GM23338 (cell line): ENCODE measurements at regions not wholly inside any gene's neighbourhood (a gene's known extent, or its start where the extent isn't known, plus 50 kb on each side); places are given as distances from the start of the nearest gene placed in this dataset.

ENCODE experiments used
- ATAC-seq: fragments of 200-7000 bp; cut with Tn5 transposase; 3 replicates; pipeline ENCODE4 v1.9.1; 2020
- DNase-seq: peaks from one replicate; pipeline ENCODE4 v3.0.0-alpha.2; 2015; ENCODE audit warnings: low spot score
- H2AFZ ChIP-seq: fragments of 200-600 bp; sonication (generic); 2 replicates; pipeline ENCODE4 v1.8.0; 2016; ENCODE audit warnings: antibody characterized with exemption, mild to moderate bottlenecking, moderate library complexity
- H3F3A ChIP-seq: fragments of 200-600 bp; sonication (generic); replicated peaks from 2 replicates; pipeline ENCODE4 v1.8.0; 2017; ENCODE audit warnings: antibody characterized with exemption, mixed run types, low read depth
- H3K27ac ChIP-seq: fragments of 200-600 bp; sonication (generic); 2 replicates; pipeline ENCODE4 v1.6.1; 2016; ENCODE audit warnings: low read depth
- H3K27me3 ChIP-seq: fragments of 200-600 bp; sonication (generic); 2 replicates; pipeline ENCODE4 v1.8.0; 2016; ENCODE audit warnings: mild to moderate bottlenecking, mixed run types, moderate library complexity; ENCODE audit not compliant: insufficient read depth
- H3K36me3 ChIP-seq: fragments of 200-600 bp; sonication (generic); 2 replicates; pipeline ENCODE4 v1.8.0; 2016; ENCODE audit warnings: mild to moderate bottlenecking; ENCODE audit not compliant: insufficient read depth
- H3K4me1 ChIP-seq: fragments of 200-600 bp; sonication (generic); 2 replicates; pipeline ENCODE4 v1.8.0; 2016; ENCODE audit warnings: mild to moderate bottlenecking, moderate library complexity; ENCODE audit not compliant: insufficient read depth
- H3K4me2 ChIP-seq: fragments of 200-600 bp; sonication (generic); 2 replicates; pipeline ENCODE4 v1.7.1; 2017; ENCODE audit warnings: mixed run types
- H3K4me3 ChIP-seq: fragments of 200-600 bp; sonication (generic); 2 replicates; pipeline ENCODE4 v1.6.1; 2016; ENCODE audit warnings: mixed run types
- H3K79me2 ChIP-seq: fragments of 200-600 bp; sonication (generic); replicated peaks from 2 replicates; pipeline ENCODE4 v1.8.0; 2017; ENCODE audit warnings: mild to moderate bottlenecking; ENCODE audit not compliant: insufficient read depth
- H3K9me2 ChIP-seq: fragments of 200-600 bp; sonication (generic); 2 replicates; pipeline ENCODE4 v1.8.0; 2017; ENCODE audit not compliant: insufficient read depth
- H4K20me1 ChIP-seq: fragments of 200-600 bp; sonication (generic); replicated peaks from 2 replicates; pipeline ENCODE4 v1.8.0; 2017; ENCODE audit warnings: mild to moderate bottlenecking; ENCODE audit not compliant: insufficient read depth
- H3K27ac Mint-ChIP-seq: 2 replicates; pipeline ENCODE4 v1.8.0; 2020; ENCODE audit warnings: inconsistent platforms, mild to moderate bottlenecking, moderate library complexity, mixed read lengths
- H3K27me3 Mint-ChIP-seq: 3 replicates; pipeline ENCODE4 v1.8.0; 2022; ENCODE audit warnings: low read depth, mild to moderate bottlenecking, moderate library complexity, mixed read lengths, inconsistent platforms; ENCODE audit not compliant: insufficient read depth, poor library complexity
- H3K36me3 Mint-ChIP-seq: 3 replicates; pipeline ENCODE4 v1.8.0; 2021; ENCODE audit warnings: low read depth, mild to moderate bottlenecking, inconsistent platforms, moderate library complexity, mixed read lengths
- H3K4me1 Mint-ChIP-seq: 3 replicates; pipeline ENCODE4 v1.8.0; 2020; ENCODE audit warnings: mild to moderate bottlenecking, inconsistent platforms, mixed read lengths
- H3K4me3 Mint-ChIP-seq: 3 replicates; pipeline ENCODE4 v1.8.0; 2021; ENCODE audit warnings: moderate library complexity, mild to moderate bottlenecking, inconsistent platforms, mixed read lengths
- H3K9me3 Mint-ChIP-seq: 3 replicates; pipeline ENCODE4 v1.8.0; 2020; ENCODE audit warnings: moderate library complexity, mild to moderate bottlenecking, inconsistent platforms, mixed read lengths
- EZH2phosphoT487 ChIP-seq: fragments of 200-600 bp; sonication (generic); IDR thresholded peaks from one replicate; pipeline ENCODE4 v1.8.1; 2018; ENCODE audit warnings: antibody characterized with exemption; ENCODE audit not compliant: unreplicated experiment
- JUNB ChIP-seq: IDR thresholded peaks from one replicate; pipeline ENCODE4 v1.6.1; 2016; ENCODE audit warnings: antibody characterized with exemption; ENCODE audit not compliant: unreplicated experiment
- ZNF114 ChIP-seq: fragments of 250-450 bp; sonication (Bioruptor Pico); IDR thresholded peaks from 2 replicates; pipeline ENCODE4 v1.5.0; 2020; ENCODE audit warnings: mild to moderate bottlenecking, moderate library complexity
- ZNF331 ChIP-seq: fragments of 250-450 bp; sonication (Bioruptor Pico); IDR thresholded peaks from 2 replicates; pipeline ENCODE4 v1.5.0; 2020; ENCODE audit warnings: low read depth, mild to moderate bottlenecking, moderate library complexity
- TF ChIP-seq, protein P1 (sequence below), 2 experiments: fragments of 200-600 bp in 1 of 2; sonication (generic) in 1 of 2; conservative IDR thresholded peaks; 2 replicates each; pipeline versions ENCODE4 v1.5.1 to v1.6.1; 2016 to 2017; ENCODE audit warnings: antibody characterized with exemption in 2 of 2, low read depth in 2 of 2, mild to moderate bottlenecking in 2 of 2, moderate library complexity in 1 of 2

DNA sequence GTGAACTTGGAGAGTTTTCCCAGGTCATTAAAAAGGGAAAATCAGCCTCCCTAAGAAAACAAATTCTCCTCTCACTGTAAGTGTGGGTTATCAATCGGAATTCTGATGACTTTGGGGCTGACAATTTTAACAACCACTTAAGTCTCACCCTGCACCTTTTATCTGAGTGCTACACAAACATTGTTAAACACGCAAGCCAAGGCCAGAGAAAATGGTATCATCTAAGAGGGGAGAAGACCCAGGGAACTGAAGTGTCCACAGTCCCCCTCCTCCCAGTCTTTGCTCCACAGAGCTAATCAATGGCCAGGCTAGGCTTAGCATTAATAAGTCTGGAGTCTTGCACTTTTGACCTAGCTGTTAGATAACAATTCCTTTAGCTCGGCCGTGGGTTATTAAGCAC is 51.7 kb upstream of the TBX5 start:
- Histone ChIP-seq H2AFZ (no peak overlapping the region), H3F3A (no peaks in the 10 kb centered on the region), H3K4me1 (no peaks in the 10 kb centered on the region), H3K79me2 (no peaks in the 10 kb centered on the region), H3K27me3 (peaks cover 63% of the 10 kb centered on the region), H3K4me2 (no peak overlapping the region), H3K36me3 (no peaks in the 10 kb centered on the region), H3K9me2 (no peaks in the 10 kb centered on the region), H3K4me3 (no peak overlapping the region), H3K27ac (no peak overlapping the region), H4K20me1 (no peaks in the 10 kb centered on the region)
- ATAC-seq (no peak), DNase-seq (no peak)
- peaks cover 16% of the 10 kb centered on the region for H3K27me3 Mint-ChIP-seq
- no peaks in the 10 kb centered on the region; the same call in 2 of the 3 replicates for H3K4me1 Mint-ChIP-seq
- no peak overlapping the region for H3K27ac Mint-ChIP-seq
- no peaks in the 10 kb centered on the region for H3K36me3 Mint-ChIP-seq
- no peak overlapping the region for H3K4me3 Mint-ChIP-seq
- TF ChIP-seq, protein P1, sequence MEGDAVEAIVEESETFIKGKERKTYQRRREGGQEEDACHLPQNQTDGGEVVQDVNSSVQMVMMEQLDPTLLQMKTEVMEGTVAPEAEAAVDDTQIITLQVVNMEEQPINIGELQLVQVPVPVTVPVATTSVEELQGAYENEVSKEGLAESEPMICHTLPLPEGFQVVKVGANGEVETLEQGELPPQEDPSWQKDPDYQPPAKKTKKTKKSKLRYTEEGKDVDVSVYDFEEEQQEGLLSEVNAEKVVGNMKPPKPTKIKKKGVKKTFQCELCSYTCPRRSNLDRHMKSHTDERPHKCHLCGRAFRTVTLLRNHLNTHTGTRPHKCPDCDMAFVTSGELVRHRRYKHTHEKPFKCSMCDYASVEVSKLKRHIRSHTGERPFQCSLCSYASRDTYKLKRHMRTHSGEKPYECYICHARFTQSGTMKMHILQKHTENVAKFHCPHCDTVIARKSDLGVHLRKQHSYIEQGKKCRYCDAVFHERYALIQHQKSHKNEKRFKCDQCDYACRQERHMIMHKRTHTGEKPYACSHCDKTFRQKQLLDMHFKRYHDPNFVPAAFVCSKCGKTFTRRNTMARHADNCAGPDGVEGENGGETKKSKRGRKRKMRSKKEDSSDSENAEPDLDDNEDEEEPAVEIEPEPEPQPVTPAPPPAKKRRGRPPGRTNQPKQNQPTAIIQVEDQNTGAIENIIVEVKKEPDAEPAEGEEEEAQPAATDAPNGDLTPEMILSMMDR (conservative IDR thresholded peaks at IDR 0.05; ENCODE audit: low read depth in 2 of 2), result no peak
- no peak for TF ChIP-seq ZNF331
- no peak for TF ChIP-seq JUNB
- TF ChIP-seq ZNF114 (CRISPR knock-in tag), result no peak
- no peak for TF ChIP-seq EZH2phosphoT487
- H3K9me3 Mint-ChIP-seq, result no peaks in the 10 kb centered on the region
